HG03025 (cell line): ENCODE measurements at regions not wholly inside any gene's neighbourhood (a gene's known extent, or its start where the extent isn't known, plus 50 kb on each side); places are given as distances from the start of the nearest gene placed in this dataset.

ENCODE experiments used
- ATAC-seq: cut with Tn5 transposase; IDR thresholded peaks from one replicate; pipeline ENCODE4 v1.9.1; 2021; ENCODE audit warnings: mild to moderate bottlenecking, moderate library complexity; ENCODE audit not compliant: unreplicated experiment, low FRiP score

GRCh38 chr2:139366681-139367080 is 586.5 kb upstream of the NXPH2 start:
- ATAC-seq: no peak

- no peak for ATAC-seq
Measured at GRCh38 chr2:139365189-139365588, 585.0 kb upstream of the NXPH2 start.

DNA sequence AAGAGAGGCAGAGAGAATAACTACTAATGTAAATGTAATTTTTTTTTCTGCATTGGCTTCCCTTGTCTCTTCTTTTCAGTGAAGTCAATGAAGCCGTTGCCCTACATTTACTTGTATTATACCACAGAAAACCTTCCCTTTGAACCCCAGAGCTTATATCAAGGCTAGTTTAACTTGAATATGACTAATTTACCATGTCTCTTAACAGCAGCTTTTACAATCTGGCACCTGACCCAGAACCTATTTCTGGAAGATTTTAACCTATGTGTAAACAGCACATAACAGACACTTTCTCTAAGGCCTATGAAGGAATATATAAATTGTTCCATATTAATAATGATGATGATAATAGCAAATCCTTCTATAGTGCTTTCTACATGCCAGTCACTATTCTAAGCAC is 580.5 kb upstream of the NXPH2 start:
- no peak for ATAC-seq

DNA sequence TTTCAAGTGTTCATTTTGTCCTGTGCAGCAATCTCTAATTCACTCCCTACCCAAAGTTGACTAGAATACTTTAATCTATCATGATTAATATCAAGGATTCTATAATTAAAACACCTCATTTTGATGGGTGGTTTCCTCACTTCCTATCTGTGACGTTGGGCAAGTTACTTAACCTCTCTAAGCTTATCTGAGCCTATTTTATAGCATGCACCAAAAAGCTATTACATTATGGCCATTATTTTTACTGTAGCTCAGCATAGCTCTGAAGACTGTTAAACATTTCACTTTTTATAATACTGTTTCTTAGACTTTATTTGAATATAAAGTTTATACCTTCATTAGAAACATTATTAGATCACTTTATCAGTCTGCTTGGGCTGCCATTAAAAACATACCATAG is 579.6 kb upstream of the NXPH2 start:
- no peak for ATAC-seq

- ATAC-seq: no peak
Measured at GRCh38 chr2:139357972-139358371, 577.8 kb upstream of the NXPH2 start.

DNA sequence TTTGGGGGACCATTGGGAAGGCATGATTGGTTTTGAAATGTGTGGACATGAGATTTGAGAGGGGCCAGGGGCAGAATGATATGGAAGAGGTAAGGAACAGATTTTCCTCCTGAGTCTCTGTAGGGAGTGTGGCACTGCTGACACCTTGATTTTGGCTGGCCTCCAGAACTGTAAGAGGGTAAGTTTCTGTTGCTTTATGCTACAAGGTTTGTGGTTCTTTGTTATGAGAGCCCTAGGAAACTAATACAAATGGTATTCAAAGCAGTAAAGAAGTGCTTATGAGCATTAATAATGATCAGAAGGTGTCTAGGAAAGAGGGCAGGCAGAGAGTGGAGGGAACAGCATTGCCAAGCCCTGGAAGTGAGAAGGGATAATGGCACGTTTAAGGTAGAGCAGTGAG is 574.3 kb upstream of the NXPH2 start:
- no peak for ATAC-seq

DNA sequence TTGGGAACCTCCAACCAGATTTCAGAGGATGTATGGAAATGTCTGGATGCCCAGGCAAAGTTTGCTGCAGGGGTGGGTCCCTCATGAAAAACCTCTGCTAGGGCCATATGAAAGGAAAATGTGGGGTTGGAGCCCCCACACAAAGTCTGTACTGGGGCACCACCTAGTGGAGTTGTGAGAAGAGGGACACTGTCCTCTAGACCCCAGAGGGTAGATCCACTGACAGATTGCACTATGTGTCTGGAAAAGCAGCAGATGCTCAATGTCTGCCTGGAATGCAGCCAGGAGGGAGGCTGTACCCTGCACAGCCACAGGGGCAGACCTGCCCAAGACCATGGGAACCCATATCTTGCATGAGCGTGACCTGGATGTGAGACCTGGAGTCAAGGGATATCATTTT is 573.7 kb upstream of the NXPH2 start:
- no peak for ATAC-seq

DNA sequence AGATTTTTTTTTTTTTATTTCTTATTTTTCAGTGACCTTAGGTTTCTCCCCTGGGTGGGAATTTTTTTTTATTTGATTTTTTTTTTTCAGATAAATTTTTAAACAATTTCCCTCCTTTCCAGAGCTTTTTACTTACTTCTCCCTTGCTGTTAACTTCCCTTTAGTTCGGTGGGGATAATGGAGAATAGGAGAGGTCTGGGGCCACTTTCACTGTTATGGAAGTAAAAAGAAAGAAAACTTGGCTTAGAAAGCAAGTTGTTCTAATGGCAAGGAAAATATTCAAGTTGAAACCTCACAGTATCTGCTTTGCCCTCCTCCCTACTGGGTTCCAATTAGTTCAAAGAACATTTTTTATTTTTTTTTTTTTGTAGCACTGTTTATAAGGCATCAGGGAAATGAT is 537.1 kb upstream of the NXPH2 start:
- ATAC-seq: no peak

DNA sequence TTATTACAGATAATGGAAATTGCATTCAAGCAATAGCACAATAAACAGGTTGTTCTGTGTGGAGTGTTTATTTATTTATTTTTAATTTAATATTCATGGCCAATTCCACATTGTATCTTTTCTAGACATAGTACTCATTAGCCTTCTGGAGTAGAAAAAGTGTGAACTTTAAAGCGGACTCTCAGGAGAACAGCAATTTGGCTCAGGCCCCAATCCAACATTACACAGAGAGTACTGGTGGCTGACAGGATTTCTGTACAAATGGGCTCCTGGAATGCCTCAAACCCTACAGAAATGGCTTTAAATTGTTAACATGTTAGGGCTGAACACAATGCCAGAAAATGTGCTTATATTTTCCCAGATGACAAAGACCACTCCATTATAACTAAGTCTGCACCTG is 533.9 kb upstream of the NXPH2 start:
- ATAC-seq: no peak

DNA sequence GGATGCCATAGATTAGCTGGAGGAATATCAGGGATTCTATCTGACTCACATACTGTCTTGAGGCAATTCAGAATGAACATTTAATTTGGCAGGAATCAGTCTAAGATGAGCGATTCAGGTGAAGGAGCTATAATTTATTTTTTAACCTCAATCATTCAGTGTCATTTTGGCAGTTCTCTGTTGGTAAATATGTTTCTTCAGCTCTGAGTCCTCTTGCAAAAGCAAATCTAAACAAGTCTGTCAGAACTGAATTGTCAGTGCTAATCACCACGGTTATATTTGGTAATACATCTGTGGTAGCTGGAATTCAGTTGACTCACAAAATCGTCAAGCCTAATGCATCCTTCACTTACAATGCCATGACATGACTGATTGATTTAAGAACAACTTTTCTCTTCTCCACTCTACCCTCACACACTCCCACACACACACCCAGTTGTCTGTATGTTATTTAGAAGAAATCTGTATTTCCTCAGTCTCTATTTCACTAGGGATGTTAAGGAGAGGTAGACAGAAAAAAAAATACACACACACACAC is 516.6 kb upstream of the NXPH2 start:
- ATAC-seq: no peak

DNA sequence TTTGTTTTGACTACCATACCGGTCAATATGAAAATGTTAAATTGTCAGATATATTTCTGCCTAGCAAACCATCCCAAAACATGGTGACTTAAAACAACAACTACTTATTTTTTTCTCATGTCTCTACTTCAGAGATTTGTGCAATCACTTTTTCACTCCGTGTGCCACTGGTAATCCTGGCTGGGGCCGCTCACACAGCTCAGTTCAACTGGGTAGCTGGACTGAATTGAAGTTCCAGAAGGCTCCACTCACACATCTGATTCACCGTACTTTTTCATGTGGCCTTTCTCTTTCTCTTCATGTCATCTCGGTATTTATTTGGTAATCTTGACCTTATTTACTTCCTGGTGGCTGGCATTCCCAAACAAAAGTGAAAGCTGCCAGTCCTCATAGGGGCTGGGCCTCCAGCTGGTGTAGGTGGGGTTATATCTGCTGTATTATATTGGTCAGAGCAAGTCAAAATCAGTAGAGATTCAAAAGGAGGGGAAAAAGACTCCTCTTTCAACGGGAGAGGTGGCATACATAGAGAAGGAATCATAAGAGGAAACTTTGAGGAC is 513.9 kb upstream of the NXPH2 start:
- ATAC-seq: no peak

DNA sequence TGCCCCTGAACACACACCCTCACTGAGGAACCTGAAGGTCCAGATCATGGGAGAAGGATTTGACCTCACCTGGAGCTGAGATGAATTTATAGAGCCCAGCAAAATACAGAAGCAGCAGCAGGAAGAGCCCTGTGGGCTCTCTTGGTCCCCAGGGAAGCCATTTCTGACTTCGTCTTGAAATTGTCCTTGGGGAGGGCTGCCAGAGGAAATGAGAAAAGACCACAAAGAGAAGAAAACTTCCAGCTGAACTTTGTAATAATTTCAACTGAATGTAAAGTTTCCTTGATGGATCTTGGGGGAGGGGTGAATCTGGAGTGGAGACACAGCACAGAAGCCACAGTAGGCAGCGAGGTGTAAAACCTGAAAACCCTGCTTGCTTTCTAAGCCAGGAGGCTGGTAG is 500.9 kb upstream of the NXPH2 start:
- ATAC-seq: no peak

- no peak for ATAC-seq
Measured at GRCh38 chr2:139271879-139272278, 491.7 kb upstream of the NXPH2 start.

DNA sequence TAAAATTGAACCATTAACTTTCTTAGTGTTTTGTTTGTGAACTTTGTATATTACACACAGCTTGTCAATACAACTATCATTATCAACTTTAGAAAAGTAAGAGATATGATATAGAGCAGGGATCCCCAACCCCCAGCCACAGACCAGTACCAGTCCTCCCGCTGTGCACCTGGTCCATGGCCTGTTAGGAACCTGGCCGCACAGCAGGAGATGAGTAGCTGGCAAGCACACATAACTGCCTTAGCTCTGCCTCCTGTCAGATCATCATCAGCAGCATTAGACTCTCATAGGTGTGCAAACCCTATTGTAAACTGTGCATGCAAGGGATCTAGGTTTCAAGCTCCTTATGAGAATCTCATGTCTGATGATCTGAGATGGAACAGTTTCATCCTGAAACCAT is 491.0 kb upstream of the NXPH2 start:
- no peak for ATAC-seq

- no peak for ATAC-seq
Measured at GRCh38 chr2:139260052-139260430, 479.9 kb upstream of the NXPH2 start.

- ATAC-seq: no peak
Measured at GRCh38 chr2:139259422-139260051, 479.3 kb upstream of the NXPH2 start.

GRCh38 chr2:139241286-139241685 is 461.1 kb upstream of the NXPH2 start:
- no peak for ATAC-seq

GRCh38 chr2:139237023-139237422 is 456.8 kb upstream of the NXPH2 start:
- ATAC-seq: no peak

DNA sequence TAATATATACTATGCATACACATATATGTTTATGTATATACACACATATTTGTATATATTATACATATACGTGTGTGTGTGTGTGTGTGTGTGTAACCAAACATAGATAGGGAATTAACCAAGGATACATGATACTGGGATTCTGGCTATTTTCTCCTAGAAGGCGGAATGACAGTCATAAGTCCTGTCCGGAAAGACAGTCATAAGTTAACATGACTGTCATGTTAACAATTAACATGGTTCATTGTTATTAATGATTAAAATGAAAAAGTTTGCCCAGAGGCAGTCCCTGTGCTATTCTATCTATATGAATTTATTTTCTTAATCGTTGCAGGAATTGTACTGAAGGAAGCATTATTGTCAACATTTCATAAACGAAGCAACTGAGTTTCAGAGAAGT is 450.7 kb upstream of the NXPH2 start:
- no peak for ATAC-seq

- ATAC-seq: no peak
Measured at GRCh38 chr2:139228276-139228675, 448.1 kb upstream of the NXPH2 start.

GRCh38 chr2:139225961-139226360 is 445.8 kb upstream of the NXPH2 start:
- ATAC-seq: no peak

DNA sequence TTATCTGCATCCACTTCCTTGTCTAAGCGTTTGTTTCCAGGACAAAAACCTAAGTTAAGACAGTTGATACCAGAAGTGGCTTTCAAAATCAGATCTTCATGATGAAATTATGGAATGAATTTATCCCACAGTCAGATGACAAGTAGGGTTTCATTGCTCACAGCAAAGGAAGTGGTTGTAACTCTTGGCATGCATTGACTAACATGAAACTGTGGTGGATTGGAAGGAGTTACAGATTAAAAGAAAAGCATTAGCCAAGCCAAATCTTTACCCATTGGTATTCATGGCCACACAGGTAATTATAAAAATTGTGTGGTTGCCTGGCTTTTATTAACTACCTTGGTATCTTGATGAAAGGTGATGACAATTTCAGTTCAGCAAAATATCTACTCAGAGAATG is 438.0 kb upstream of the NXPH2 start:
- no peak for ATAC-seq

GRCh38 chr2:139217641-139218040 is 437.5 kb upstream of the NXPH2 start:
- ATAC-seq: no peak
